Suppressor macrophage treated with lipopolysaccharide for 4 hours (primary cell): ENCODE measurements at regions not wholly inside any gene's neighbourhood (a gene's known extent, or its start where the extent isn't known, plus 50 kb on each side); places are given as distances from the start of the nearest gene placed in this dataset.
A peak's percentile ranks its signal among the peaks of the same experiment; 100 is the strongest.

Experiments
- DNase-seq: peaks from one replicate; pipeline ENCODE4 v3.0.0-alpha.2; 2020

DNA sequence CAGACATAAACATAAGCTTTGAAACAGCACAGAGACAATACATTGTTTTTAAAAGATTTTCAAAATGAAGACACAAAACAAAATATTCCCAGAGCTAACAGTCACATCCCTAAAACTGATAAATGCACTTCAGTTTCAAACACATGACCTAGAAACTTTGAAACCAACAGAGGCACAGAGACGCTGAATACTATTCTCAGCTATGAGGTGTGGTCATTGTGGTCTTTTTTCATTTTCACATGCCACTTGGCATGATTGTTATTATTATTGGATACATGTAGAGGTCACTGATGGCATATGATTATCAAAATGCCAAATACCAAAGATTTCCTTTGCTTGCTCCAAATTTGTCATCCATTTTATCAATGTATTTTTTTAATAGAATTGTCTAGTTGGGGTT is 306.9 kb downstream of the QKI start:
- no peak for DNase-seq

DNA sequence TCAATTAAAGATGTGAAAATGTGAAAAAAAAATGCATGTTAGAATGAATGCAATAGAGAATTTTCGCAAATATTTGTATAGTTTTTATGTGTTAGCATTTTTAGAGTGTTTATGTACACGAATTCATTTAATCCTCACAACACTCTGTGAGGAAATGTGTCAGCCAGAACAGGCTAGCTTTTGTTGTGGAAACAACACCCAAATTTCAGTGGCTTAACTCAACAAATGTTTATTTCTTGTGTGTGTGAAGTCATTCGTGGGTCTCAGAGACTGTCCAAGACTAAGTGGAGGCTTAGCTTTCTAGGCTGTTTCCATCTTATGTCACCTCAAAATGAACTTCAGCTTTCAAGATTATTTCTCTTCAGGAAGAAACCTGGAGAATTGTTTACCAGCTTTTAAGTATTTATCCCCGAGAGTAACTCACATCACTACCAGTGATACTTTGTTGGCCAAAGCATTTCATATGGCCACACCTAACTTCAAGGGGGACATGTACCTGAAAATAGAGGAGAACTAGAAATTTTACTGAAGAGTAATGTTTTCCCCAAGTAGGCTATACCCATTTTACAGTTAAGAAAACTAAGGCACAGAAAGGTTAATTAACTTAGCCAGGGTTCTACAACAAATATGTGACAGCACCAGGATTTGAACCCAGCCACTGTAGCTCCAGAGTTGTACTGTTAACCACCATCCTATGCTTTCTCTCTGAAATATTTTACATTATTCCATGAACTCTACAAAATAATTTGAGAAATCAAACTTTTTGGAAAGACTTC is 306.1 kb downstream of the QKI start:
- no peak for DNase-seq

DNA sequence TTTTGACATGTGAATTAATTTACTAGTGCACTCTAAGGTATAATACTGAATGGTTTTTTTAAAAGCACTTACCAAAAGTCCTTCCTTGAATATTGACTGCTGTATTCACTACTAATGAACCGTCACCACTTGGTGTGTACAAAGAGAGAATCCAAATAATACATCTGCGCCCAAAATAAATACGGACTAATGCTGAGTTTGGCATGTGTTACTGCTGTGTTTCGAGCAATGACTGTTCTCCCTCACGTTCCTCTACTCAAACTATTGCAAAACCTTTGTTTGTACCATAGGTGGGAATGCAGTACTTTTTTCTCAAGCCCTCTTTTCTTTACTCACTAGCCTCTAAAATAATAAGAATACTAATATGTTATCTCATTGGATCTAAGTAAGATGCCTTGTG is 305.5 kb downstream of the QKI start:
- DNase-seq, result no peak

DNA sequence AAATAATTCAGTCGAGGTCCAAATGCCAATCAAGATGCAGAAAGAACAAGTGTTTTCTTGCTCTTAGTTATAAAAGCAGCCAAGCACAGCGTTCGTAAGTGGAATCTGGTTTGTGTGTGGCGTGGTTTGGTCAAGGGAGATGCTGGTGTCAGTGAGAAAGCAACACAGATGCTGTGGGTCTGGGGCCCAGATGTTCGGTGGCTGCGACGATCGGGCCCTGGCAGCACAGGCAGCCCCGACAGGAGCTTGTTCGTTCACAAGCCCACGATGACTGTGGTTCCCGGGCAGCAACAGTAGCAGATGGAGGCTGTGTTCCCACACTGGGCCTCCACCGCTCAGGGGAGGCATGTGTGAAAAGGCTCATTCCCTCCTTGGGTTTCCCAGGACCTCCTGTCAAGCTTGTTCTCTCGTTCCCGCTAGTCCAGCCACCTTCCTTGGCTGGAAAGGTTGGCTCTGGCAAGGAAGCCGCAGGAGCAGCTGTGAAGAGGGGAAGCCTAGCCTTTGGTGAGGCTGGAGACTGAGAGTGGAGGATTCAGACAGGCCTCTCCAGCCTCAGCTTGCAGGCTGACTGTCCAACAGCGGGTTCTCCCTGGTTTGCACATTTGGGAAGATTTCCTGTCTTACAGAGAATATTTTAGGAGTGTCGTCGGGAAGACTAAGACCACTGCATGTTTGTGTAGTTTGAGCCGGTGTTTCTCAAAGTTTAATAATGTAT is 304.7 kb downstream of the QKI start:
- no peak for DNase-seq

DNA sequence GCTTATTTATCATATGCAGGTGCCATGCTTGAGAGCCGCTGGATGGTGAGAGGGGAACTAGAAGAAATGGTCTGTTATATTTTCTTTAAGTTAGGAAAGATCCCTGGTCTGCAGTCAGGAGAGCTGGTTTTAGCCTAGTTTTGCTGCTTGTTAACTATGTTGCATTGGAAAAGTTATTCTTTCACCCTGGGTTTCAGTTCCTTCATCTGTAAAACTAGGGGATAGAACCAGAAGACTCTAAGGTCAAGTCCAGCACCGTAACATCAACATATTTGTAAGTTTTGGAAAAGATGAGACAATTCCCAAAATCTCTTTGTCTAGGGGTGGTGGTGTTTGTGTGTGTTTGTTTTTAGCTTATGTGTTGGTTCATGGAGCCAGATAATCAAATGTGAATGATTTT is 304.0 kb downstream of the QKI start:
- no peak for DNase-seq

DNA sequence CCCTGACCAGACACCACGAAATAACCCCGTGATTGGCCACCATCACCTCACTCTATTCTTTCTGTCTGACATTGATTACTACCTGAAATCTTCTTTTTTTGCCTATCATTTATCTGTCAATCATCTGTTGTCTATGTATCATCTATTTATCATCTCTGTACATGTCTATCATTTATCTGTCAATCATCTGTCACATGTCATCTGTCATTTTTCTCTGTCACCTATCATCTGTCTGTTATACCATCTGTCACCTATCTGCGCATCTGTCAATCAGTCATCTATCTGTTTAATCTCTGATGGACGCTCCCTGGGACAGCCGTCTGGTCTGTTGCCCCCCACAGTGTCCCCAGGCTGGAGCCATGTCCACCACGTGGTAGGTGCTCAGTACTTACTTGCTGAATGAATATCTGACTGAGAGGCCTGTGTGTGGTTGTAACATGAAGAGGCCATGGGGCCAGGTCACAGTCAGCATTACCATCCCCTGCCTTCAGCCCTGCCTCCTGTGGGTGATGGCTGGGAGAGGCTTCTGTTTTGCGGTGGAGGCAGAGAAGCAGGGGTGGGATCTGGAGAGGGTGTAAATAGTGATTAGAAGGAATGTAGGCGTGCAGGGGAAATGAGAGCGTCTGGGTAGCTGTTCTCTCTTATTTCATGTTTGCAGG is 302.7 kb downstream of the QKI start:
- DNase-seq, result no peak

DNA sequence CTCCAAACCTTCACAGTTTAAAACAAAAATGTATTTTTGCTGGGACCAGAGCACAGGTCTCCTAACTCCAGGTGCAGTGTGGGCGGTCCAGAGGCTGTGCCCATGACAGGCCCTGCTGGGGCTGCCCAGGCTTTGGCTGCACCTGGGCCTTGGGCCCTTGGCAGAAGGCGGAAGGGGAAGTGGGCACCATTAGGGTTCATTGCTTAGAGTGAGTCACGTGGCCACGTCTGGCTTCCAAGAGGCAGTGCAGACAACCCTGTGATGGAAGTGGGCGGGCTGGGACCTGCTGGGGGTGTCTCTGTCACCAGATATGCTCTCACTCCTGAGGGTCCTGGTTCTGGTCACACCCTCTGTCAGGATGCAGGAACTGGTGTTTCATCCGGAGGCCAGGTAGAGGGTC is 302.2 kb downstream of the QKI start:
- DNase-seq, result no peak

DNA sequence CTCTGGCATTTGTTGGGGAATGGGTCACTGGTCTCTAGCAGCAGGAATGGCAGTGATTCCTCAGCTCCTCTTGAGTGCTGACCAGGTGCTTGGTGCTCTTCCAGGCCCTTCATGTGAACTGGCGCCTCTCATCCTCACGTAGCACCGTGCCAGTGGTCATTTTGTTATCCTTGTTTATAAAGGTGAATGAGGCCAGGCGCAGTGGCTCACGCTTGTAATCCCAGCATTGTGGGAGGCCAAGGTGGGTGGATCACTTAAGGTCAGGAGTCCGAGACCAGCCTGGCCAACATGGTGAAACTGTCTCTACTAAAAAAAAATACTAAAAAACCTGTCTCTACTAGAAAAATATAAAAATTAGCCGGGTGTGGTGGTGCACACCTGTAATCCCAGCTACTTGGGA is 301.3 kb downstream of the QKI start:
- no peak for DNase-seq

DNA sequence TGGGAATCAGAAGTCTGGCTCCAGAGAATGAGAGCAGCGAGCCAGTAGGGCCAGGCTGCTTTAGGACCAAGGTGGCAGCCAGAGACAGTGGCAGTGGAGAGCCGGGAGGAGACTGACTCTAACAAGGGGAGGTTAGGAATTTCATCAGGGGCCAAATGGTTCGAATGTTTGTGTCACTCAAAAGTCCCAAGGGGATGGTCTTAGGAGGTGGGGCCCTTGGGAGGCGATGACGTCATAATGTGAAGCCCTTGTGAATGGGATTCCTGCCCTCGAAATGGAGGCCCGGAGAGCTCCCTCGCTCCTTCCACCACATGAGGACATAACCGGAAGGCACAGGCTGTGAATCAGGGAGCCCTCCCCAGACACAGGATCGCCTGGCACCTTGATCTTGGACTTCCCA is 299.7 kb downstream of the QKI start:
- DNase-seq, result no peak

DNA sequence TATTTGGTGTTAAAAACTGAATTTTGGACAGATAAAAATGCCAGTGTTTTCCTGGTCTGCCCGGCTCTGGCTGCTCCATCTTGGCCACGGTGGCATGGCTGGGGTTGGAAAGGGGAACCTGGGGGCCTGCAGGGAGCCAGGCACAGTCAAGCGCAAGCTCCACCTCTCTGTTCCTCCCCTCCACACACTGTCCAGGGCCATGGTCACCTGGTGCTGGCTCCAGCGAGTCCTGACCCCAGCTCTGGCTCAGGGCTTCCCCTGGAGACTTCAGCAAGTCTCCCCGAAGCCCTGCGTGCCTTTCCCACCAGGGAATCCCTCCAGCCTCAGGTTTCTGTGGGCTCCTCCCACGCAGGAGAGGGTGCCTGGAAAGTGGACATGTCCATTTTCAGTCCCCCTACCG is 298.5 kb downstream of the QKI start:
- DNase-seq, result peak; percentile 42

DNA sequence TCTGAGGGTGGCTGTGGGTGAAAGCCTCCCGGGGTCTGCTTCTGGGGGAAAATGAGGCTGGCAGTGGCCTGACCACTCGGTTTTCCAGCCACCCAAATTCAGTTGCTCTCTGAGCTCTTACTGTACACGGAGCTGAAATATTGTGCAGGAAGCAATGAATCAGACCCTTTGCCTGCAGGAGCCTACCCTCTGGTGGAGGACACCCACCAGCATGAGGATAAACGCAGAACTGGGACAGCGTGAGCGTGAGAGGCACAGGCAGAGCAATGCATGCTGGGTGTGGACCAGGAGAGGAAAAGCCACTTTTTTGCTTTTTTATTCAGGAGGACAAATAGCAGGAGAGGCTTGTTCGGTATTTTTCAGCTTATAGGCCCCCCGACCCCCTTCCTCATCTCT is 298.0 kb downstream of the QKI start:
- DNase-seq, result peak; percentile 44

DNA sequence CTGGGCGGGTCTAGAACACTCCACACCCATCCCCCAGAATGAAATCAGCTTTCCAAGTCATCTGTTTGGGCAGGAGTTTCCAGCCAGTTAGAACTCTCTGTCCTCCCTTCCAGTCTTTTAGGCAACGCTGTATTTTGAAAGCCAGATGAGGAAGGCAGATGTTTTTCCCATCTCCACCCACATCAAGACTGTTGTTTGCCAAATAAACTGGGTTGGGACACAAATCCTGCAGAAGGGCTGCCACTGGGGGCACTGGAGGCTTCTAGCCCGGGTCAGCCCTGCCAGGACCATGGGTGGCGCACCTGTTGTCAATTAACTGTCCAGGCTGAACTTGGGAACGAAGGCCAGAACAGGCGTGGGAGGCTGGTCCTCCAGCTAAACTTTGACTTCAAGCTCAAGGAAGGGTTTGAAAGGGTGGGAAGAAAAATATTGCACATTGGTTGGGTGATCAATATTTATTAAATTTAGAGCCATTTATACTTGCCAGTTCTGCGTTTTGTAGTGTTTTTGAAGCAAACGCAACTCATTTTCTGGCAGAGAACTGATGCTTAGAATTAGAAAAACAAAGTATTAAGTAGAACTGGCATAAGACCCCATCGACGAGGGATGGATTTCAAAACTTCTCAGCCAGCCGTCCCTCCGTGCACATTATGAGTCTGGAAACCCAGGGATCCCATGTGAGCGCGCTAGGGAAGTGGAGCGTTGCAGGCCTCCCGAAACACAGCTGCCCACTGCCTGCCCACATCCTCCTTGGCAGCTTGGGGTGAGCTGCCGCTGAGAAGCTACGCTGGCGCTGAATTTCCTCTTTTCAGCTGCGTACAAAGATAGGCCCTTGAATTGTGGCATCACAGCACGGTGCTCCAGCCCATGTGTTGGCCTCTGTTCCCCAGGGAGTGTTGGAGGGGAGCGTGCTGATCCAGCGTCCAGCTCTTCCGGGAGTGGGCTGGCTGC is 297.4 kb downstream of the QKI start:
- peak; percentile 91 for DNase-seq

DNA sequence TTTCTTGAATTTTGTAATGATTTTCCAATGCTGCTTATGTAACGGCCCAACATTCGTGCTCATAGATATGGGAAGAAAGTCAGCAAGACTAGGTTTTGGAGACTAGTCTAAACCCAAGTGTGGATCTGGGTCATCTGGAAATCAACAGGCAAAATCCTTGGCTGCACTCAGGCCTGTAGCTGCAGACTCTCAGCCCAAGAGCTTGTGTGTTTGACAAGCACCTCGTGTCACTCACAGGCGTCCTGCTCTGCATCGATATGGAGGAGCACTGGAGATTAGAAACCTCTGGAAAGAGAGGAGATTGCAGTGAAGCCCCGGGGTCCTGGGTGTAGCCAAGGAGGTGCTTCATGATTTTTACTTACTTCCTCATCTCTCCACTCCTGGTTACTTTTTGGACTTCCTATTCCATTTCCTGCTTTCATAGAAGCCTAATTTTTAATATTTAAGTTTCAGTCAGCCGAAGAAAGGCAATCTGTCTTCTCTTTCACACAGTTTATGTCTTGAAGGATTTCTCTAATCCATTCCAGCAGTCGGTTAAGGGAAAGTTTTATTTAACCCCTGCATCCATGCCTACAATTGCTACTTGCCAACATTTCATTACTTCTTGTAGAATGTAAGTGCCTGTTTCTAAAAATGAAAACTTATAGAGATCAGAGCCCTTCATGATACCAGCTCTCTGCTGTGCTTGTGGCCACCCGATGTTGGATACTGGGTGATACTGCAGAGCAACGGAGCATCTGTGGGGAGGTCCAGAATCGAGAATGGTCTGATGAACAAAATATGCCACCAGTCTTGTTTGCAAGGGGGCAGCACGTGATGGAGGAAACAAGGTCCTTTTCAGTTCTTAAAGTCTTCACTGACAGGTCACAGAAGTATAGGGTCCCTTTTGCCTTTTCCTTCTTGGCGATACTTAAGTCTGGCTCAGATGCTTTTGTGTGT is 296.3 kb downstream of the QKI start:
- no peak for DNase-seq

DNA sequence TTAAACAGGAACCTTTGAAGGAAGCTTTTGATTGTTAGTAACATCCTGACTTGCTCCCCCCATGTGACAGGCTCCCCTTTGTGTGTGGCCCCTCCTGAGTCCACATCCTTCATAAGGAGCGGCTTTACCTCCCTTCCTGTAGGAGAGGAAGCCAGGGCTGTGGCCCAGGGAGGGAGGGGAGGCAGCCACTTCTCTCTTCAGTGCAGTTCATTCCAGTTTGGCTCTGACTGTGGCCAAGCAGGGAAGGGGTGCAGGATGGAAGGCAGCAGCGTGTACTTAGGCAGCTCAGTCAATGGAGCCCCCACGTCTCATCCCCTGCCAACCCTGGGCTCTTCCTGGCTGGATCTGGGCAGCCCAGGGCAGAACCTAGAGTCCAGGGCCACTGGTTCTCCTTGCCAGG is 295.2 kb downstream of the QKI start:
- DNase-seq, result no peak

DNA sequence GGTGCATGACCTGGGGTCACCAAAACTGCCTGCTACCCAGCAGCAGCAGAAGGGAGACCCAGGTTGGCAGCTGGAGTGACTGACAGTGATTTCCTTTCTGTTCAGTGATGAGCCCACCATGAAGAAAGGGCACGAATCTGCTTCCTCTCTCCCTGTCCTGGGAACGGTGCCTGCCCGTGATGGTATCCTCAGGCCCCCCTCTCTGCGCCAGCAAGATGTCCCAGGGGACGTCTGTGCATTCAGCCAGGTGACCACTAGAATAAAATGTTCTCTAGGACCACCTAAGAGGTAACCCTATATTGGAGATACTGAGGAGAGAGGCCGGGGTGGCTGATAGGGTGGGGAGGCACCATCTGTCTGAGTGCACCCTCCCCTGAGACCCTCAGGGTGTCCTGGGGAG is 294.7 kb downstream of the QKI start:
- DNase-seq, result no peak

DNA sequence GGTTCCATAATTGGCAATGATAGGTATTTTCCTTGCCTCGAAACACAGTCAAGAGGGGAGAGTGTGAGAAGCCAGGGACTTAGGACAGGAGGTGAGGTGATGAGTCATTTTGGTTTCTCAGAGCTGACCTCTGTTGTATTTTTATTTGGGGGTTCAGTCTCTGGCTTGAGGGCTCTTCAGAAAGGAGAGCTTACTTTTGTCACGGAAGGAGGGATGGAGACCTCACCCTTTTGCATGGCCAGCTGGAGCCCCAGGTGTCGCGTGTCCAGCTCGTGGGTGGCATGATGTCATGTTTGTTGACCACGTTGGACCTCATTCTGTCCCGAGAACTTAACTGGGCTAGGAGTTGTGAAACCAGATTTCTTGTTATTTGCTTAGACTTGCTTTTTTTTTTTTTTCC is 293.9 kb downstream of the QKI start:
- no peak for DNase-seq

DNA sequence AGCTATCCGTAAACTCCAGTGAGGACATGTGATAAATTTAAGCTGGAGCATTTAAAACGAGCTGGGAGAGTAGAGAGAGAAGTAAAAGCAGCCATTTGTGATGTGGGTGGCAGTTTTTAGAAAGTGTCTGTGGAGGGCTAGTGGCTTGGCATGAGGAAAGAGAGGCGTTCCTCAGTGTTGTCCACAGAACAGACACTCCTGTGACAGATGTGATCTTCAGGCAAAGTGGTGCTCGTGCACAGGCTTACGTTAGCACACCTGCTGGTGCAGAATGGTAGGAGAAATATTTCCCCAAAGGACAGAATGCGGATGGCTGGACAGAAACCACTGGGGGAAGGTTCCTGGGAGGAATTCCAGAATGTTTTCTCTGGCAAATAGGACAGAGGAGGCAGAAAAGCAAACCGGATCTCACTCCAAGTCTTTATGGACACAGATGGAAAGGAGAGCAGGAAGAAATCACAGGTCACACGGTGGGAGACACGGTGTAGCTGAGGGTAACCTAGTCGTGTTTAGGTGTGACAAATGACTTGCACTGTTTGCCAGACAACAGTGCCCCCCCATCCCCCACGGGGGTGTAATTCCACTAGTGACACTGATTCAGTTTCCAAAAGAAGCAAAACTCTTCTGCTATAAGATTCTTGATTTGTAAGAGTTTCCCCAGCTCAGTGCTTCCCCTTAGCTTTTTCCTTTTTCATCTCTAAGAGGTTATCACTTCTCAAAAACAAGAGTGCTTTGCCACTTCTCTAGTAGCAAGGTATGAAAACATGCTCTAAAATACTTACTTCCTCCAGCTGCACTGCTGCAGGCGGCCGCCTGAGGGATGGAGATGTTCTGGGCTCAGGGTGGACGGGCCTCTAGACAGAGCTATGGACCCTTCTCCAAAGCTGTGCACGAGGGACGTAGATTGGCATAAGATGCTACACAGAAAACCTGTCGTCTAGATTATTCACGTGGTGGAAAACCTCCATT is 293.2 kb downstream of the QKI start:
- no peak for DNase-seq

DNA sequence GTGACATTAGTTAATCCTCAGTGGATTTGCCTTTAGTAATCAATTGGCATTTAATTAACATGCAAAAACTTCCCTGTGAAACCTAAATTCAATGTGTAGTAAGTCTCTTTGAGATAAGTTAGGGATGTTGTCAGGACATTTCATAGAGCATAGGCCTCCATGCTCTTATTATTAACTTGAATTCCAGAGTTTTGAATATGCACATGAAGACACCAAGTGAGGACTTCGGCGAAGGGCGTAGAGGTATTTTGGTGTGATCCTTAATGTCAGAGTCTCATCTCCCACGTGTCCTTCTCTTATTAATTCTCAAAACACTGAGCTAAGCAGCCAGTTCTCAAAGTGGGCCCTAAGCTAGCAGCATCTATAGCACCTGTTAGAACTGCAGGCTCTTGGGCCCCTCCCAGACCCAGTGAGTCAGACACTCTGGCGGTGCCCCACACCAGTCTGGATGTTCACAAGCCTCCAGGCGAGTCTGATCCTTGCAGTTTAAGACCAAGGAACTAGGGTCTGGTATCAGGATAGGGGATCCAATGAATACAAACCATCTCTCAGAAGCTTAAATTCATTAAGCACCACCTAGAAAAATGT is 292.1 kb downstream of the QKI start:
- no peak for DNase-seq

DNA sequence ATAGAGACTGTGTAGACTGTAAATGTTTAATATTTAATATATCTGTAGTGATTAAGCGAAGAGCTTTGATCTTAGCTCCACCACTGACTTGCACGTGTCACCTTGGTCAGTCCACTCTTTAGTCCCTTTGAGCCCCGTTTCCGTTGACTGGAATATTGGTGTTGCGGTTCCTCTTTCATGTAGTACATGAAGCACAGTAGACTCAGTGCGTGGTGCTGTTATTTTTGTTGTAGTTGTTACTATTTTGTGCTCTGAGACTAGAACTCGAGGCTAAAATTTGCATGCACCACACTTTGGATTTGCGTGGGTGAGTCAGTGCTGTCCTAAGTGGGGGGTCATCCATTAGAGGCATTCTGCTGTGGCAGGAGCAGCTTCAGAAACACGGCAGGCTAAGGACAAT is 291.4 kb downstream of the QKI start:
- DNase-seq, result no peak

DNA sequence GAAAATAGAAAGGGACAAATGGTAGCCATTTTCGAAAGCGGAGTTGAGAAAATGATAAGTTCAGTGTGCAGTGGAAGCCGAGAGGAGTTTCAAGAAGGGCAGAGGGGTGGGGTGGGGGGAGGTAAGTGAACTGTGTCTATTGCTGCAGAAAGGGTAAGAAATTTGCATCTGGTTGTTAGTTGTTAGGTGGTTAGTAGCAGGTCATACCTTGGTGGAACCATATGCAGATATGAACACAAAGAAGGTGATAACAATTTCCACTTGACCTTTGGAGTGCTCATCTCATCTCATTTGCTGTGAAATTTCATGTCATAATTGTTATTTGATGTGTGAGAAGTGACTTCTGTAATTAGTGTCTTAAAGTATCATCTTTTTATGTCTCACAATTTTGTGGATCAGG is 288.2 kb downstream of the QKI start:
- no peak for DNase-seq
